ENCODE measurements at regions not wholly inside any gene's neighbourhood (a gene's known extent, or its start where the extent isn't known, plus 50 kb on each side); places are given as distances from the start of the nearest gene placed in this dataset.

DNA sequence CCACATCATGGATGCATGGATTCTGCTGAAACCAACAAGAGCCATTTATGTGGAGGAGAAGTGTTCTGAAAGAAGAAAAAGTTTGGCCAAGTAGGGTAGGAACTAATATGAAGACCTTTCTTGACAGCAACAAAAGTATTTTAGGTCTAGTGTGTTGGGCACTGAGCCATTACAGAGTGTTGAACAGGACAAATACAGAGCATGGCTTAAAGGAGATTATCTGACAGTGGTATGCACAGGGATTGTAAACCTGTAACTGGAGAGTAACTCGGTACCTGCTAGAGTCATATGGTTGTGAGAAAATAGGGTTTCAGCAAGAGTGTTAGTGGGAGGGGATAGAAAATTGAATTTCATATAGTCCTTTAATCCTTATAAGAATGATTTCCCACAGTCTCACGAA is 513.2 kb upstream of the WWC1 start:
- H3K36me3 ChIP-seq (replicated peaks in 1 of 2; ENCODE audit: control insufficient read depth in 1 of 2, insufficient read depth in 2 of 2, low read length in 2 of 2): no peaks in the 10 kb centered on the region
- 0% methylated on average over 2 of the region's 2 CpGs for WGBS (ENCODE audit: low lambda C conversion rate)
- intact Hi-C loops (cut with micrococcal nuclease; ENCODE audit: unreplicated experiment) (no loop called here), in situ Hi-C loops (cut with HindIII; ENCODE audit: extremely low pct_ligation_motif_present, low pct_unique_long_range_greater_than_20kb) (no loop called here)
- DNase-seq (ENCODE audit: low spot score) (no peak), ATAC-seq (no peak), FAIRE-seq (no peak)
- TF ChIP-seq, protein P1, sequence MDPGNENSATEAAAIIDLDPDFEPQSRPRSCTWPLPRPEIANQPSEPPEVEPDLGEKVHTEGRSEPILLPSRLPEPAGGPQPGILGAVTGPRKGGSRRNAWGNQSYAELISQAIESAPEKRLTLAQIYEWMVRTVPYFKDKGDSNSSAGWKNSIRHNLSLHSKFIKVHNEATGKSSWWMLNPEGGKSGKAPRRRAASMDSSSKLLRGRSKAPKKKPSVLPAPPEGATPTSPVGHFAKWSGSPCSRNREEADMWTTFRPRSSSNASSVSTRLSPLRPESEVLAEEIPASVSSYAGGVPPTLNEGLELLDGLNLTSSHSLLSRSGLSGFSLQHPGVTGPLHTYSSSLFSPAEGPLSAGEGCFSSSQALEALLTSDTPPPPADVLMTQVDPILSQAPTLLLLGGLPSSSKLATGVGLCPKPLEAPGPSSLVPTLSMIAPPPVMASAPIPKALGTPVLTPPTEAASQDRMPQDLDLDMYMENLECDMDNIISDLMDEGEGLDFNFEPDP (CRISPR knock-in tag; conservative IDR thresholded peaks at IDR 0.05): no peak
- TF ChIP-seq, protein P2, sequence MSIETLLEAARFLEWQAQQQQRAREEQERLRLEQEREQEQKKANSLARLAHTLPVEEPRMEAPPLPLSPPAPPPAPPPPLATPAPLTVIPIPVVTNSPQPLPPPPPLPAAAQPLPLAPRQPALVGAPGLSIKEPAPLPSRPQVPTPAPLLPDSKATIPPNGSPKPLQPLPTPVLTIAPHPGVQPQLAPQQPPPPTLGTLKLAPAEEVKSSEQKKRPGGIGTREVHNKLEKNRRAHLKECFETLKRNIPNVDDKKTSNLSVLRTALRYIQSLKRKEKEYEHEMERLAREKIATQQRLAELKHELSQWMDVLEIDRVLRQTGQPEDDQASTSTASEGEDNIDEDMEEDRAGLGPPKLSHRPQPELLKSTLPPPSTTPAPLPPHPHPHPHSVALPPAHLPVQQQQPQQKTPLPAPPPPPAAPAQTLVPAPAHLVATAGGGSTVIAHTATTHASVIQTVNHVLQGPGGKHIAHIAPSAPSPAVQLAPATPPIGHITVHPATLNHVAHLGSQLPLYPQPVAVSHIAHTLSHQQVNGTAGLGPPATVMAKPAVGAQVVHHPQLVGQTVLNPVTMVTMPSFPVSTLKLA (IDR thresholded peaks at IDR 0.05): no peak
- TF ChIP-seq ZNF253 (CRISPR knock-in tag; IDR thresholded peaks at IDR 0.05; ENCODE audit: borderline replicate concordance) (no peak), MYNN (CRISPR knock-in tag; IDR thresholded peaks at IDR 0.05; ENCODE audit: low read depth) (no peak), ZNF780A (CRISPR knock-in tag; IDR thresholded peaks at IDR 0.05) (no peak), YEATS4 (CRISPR knock-in tag; IDR thresholded peaks at IDR 0.05; ENCODE audit: borderline replicate concordance) (no peak), ETV6 (CRISPR knock-in tag; conservative IDR thresholded peaks at IDR 0.05) (no peak), YEATS2 (CRISPR knock-in tag; IDR thresholded peaks at IDR 0.05; ENCODE audit: borderline replicate concordance) (no peak), SMARCC2 (IDR thresholded peaks at IDR 0.05) (no peak), SMAD1 (CRISPR knock-in tag; IDR thresholded peaks at IDR 0.05; ENCODE audit: borderline replicate concordance, low read depth) (no peak), ZSCAN29 (CRISPR knock-in tag; conservative IDR thresholded peaks at IDR 0.05) (no peak), ZNF3 (CRISPR knock-in tag; IDR thresholded peaks at IDR 0.05) (no peak), FOSL1 (CRISPR knock-in tag; IDR thresholded peaks at IDR 0.05; ENCODE audit: borderline replicate concordance) (no peak), ADNP (CRISPR knock-in tag; IDR thresholded peaks at IDR 0.05) (no peak), NCOA1 (CRISPR knock-in tag; IDR thresholded peaks at IDR 0.05) (no peak)
- TF ChIP-seq, protein P3, sequence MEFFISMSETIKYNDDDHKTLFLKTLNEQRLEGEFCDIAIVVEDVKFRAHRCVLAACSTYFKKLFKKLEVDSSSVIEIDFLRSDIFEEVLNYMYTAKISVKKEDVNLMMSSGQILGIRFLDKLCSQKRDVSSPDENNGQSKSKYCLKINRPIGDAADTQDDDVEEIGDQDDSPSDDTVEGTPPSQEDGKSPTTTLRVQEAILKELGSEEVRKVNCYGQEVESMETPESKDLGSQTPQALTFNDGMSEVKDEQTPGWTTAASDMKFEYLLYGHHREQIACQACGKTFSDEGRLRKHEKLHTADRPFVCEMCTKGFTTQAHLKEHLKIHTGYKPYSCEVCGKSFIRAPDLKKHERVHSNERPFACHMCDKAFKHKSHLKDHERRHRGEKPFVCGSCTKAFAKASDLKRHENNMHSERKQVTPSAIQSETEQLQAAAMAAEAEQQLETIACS (CRISPR knock-in tag; IDR thresholded peaks at IDR 0.05): no peak
- no peaks in the 10 kb centered on the region for H4K20me1 ChIP-seq (ENCODE audit: insufficient read depth, low read length)
- no peaks in the 10 kb centered on the region for H3K27me3 ChIP-seq (ENCODE audit: control insufficient read depth in 1 of 2, insufficient read depth in 2 of 2, low read length in 2 of 2)
- no peaks in the 10 kb centered on the region for H3K4me1 ChIP-seq (ENCODE audit: insufficient read depth, low read length)
- H3K9ac ChIP-seq (ENCODE audit: insufficient read depth, low read depth, low read length): no peak overlapping the region
- no peak overlapping the region for H3K4me2 ChIP-seq (ENCODE audit: low read depth, low read length)
- H2AFZ ChIP-seq (ENCODE audit: low read length): no peak overlapping the region
- H3K4me3 ChIP-seq (replicated peaks in 1 of 3; ENCODE audit: insufficient read depth in 1 of 3, low read depth in 2 of 3, low read length in 3 of 3): no peak overlapping the region
- CTCF ChIA-PET (ENCODE audit: low intra/inter-chr PET ratio, low total read pairs): no interaction called here
- no peaks in the 10 kb centered on the region for H3K79me2 ChIP-seq (ENCODE audit: insufficient read depth, low read length)
- BruUV-seq (replicated peaks): no TSS peak
- POLR2A ChIA-PET: no interaction called here
- H3K9me3 ChIP-seq (ENCODE audit: low read length): no peaks in the 10 kb centered on the region
- no peak overlapping the region for H3K27ac ChIP-seq (ENCODE audit: extremely low read length, insufficient read depth, low read length)
